Endothelial cell of umbilical vein (primary cell): ENCODE measurements at regions not wholly inside any gene's neighbourhood (a gene's known extent, or its start where the extent isn't known, plus 50 kb on each side); places are given as distances from the start of the nearest gene placed in this dataset.

Source experiments
- BruUV-seq: library from RNA; stranded (reverse); fragments of 400-500 nt; replicated peaks from 2 replicates; lab custom pipeline; 2021; lab: Mats Ljungman, UMichigan
- CTCF ChIA-PET: fragments of 300-600, 350-600 bp; sonication (Branson Sonifier 250); formaldehyde crosslinking; loops from one replicate; lab custom pipeline; 2021; ENCODE audit warnings: antibody characterized with exemption, inconsistent platforms; lab: Charles Lee
- POLR2A ChIA-PET: fragments of 300-600, 350-600 bp; sonication (Branson Sonifier 250); formaldehyde crosslinking; loops from one replicate; lab custom pipeline; 2021; ENCODE audit warnings: antibody characterized with exemption, inconsistent platforms; lab: Charles Lee
- DNase-seq: peaks from one replicate; pipeline ENCODE4 v3.0.0-alpha.2; 2011; ENCODE audit warnings: low read depth, low spot score
- FAIRE-seq: peaks from 2 replicates; lab custom pipeline; 2011; peaks lifted over from hg19 to GRCh38; lab: Jason Lieb, UNC
- H2AFZ ChIP-seq: 2 replicates; pipeline ENCODE4 v1.6.0; 2012; ENCODE audit warnings: low read depth, low read length, control low read depth, inconsistent platforms
- H3K27ac ChIP-seq: 2 replicates; pipeline ENCODE4 v1.5.1; 2011; ENCODE audit warnings: low read depth, mild to moderate bottlenecking, control low read depth, low read length, moderate library complexity; ENCODE audit not compliant: insufficient read depth
- H3K27me3 ChIP-seq, 2 experiments: 2 replicates each; pipeline versions ENCODE4 v1.6.0 to v1.6.1; 2011; ENCODE audit warnings: low read length in 2 of 2, mixed read lengths in 1 of 2; ENCODE audit not compliant: control insufficient read depth in 2 of 2, insufficient read depth in 2 of 2
- H3K36me3 ChIP-seq, 2 experiments: 2 replicates in 1 of 2; 3 replicates in 1 of 2; pipeline ENCODE4 v1.5.1; 2011; ENCODE audit warnings: low read length in 2 of 2, mild to moderate bottlenecking in 1 of 2, moderate library complexity in 1 of 2; ENCODE audit not compliant: control insufficient read depth in 2 of 2, insufficient read depth in 2 of 2; ENCODE audit errors: extremely low read depth in 1 of 2
- H3K4me1 ChIP-seq: 3 replicates; pipeline ENCODE4 v1.5.1; 2011; ENCODE audit warnings: mild to moderate bottlenecking, low read length; ENCODE audit not compliant: control insufficient read depth, insufficient read depth; ENCODE audit errors: extremely low read depth
- H3K4me2 ChIP-seq: 2 replicates; pipeline ENCODE4 v1.6.1; 2011; ENCODE audit warnings: low read length, control low read depth, mixed read lengths; ENCODE audit not compliant: insufficient read depth
- H3K4me3 ChIP-seq, 3 experiments: fragments of 200-600 bp in 1 of 3; sonication (generic), shearing (Covaris generic) in 1 of 3; replicated peaks in 1 of 3; 2 replicates each; pipeline ENCODE4 v1.5.1; 2011 to 2016; ENCODE audit warnings: control low read depth in 3 of 3, low read length in 3 of 3, mild to moderate bottlenecking in 2 of 3, inconsistent platforms in 1 of 3, low read depth in 1 of 3, moderate library complexity in 1 of 3; ENCODE audit not compliant: insufficient read depth in 1 of 3
- H3K79me2 ChIP-seq: 2 replicates; pipeline ENCODE4 v1.6.0; 2012; ENCODE audit warnings: low read length, inconsistent platforms; ENCODE audit not compliant: control insufficient read depth, insufficient read depth
- H3K9ac ChIP-seq: replicated peaks from 2 replicates; pipeline ENCODE3; 2011; ENCODE audit warnings: low read length, control low read depth; ENCODE audit not compliant: insufficient read depth; ENCODE audit errors: extremely low read depth
- H3K9me1 ChIP-seq: replicated peaks from 3 replicates; pipeline ENCODE4 v1.6.0; 2011; ENCODE audit warnings: mild to moderate bottlenecking, low read length; ENCODE audit not compliant: control insufficient read depth, insufficient read depth; ENCODE audit errors: extremely low read depth
- H3K9me3 ChIP-seq: replicated peaks from 2 replicates; pipeline ENCODE4 v1.5.1; 2012; ENCODE audit warnings: low read length, inconsistent platforms; ENCODE audit not compliant: control insufficient read depth, insufficient read depth
- H4K20me1 ChIP-seq: replicated peaks from 2 replicates; pipeline ENCODE3; 2011; ENCODE audit warnings: mild to moderate bottlenecking, low read length; ENCODE audit not compliant: control insufficient read depth, insufficient read depth; ENCODE audit errors: extremely low read depth
- CTCF ChIP-seq, 2 donors: IDR thresholded peaks; 1 replicate in 1 of 2; 2 replicates in 1 of 2; pipeline ENCODE4 v1.5.1; 2011; ENCODE audit warnings: low read length in 2 of 2, mild to moderate bottlenecking in 2 of 2, moderate library complexity in 2 of 2, control low read depth in 1 of 2, inconsistent platforms in 1 of 2, low read depth in 1 of 2; ENCODE audit not compliant: insufficient read depth in 1 of 2; ENCODE audit errors: extremely low read depth in 1 of 2
- EZH2 ChIP-seq: IDR thresholded peaks from 2 replicates; pipeline ENCODE4 v1.6.1; 2012; ENCODE audit warnings: borderline replicate concordance, low read depth, mild to moderate bottlenecking, moderate library complexity, low read length, inconsistent platforms; ENCODE audit not compliant: severe bottlenecking
- FOS ChIP-seq: IDR thresholded peaks from 2 replicates; pipeline ENCODE4 v1.6.1; 2011; ENCODE audit warnings: mild to moderate bottlenecking, low read length, moderate library complexity, borderline replicate concordance; ENCODE audit not compliant: insufficient read depth
- GATA2 ChIP-seq: IDR thresholded peaks from 2 replicates; pipeline ENCODE4 v1.7.0; 2011; ENCODE audit warnings: low read depth, mild to moderate bottlenecking, moderate library complexity, mixed read lengths, low read length; ENCODE audit not compliant: insufficient read length, insufficient read depth
- JUN ChIP-seq: IDR thresholded peaks from 2 replicates; pipeline ENCODE4 v1.6.1; 2011; ENCODE audit warnings: borderline replicate concordance, low read depth; ENCODE audit not compliant: insufficient read length, insufficient read depth
- MAX ChIP-seq: IDR thresholded peaks from 2 replicates; pipeline ENCODE4 v1.6.1; 2011; ENCODE audit not compliant: insufficient read depth, insufficient read length
- MYC ChIP-seq: IDR thresholded peaks from one replicate; pipeline ENCODE4 v1.6.1; 2011; ENCODE audit warnings: mild to moderate bottlenecking, low read depth, low read length
- POLR2A ChIP-seq: IDR thresholded peaks from 2 replicates; pipeline ENCODE4 v1.6.1; 2012; ENCODE audit warnings: low read depth, mild to moderate bottlenecking, control low read depth, low read length
- POLR2AphosphoS5 ChIP-seq: IDR thresholded peaks from 2 replicates; pipeline ENCODE4 v1.6.1; 2012; ENCODE audit warnings: low read depth, mild to moderate bottlenecking, control low read depth, low read length, moderate library complexity; ENCODE audit not compliant: insufficient read depth
- dilution Hi-C: fragments of 300-500 bp; cut with MboI; formaldehyde crosslinking; loops from one replicate; pipeline ENCODE4 v1.15.0; 2019; ENCODE audit warnings: low sequenced_read_pairs; ENCODE audit not compliant: extremely low pct_ligation_motif_present
- intact Hi-C: fragments of 100-400 bp; cut with micrococcal nuclease; formaldehyde crosslinking; loops from one replicate; pipeline ENCODE4 v1.10.0; 2022

GRCh38 chr10:107813451-107814162 lies 649.1 kb upstream of the SORCS1 start:
- no TSS peak for BruUV-seq
- H3K27ac ChIP-seq = no peak overlapping the region
- no peak overlapping the region for H3K4me2 ChIP-seq
- ChIA-PET CTCF (no interaction called here), POLR2A (no interaction called here)
- FAIRE-seq (no peak), DNase-seq (no peak)
- H3K4me3 ChIP-seq = no peak overlapping the region
- H3K9me3 ChIP-seq = peaks cover 10% of the 10 kb centered on the region
- dilution Hi-C loops (no loop called here), intact Hi-C loops (loop anchor here (5.0 kb wide), 1 partner anchor 1106 kb away; no protein-coding TSS in a partner anchor)
- no peak for TF ChIP-seq MYC
- TF ChIP-seq GATA2 = no peak
- no peak for TF ChIP-seq POLR2AphosphoS5
- TF ChIP-seq MAX = no peak
- TF ChIP-seq FOS = no peak
- no peak for TF ChIP-seq JUN
- TF ChIP-seq POLR2A = no peak
- no peak for TF ChIP-seq CTCF (IDR thresholded peaks at IDR 0.05; ENCODE audit: extremely low read depth in 1 of 2, insufficient read depth in 1 of 2, low read depth in 1 of 2, low read length in 2 of 2)
- no peak for TF ChIP-seq EZH2
- H2AFZ ChIP-seq = no peak overlapping the region
- no peaks in the 10 kb centered on the region for H4K20me1 ChIP-seq
- H3K9me1 ChIP-seq = no peaks in the 10 kb centered on the region
- H3K36me3 ChIP-seq = no peaks in the 10 kb centered on the region
- no peaks in the 10 kb centered on the region for H3K4me1 ChIP-seq
- H3K9ac ChIP-seq = no peak overlapping the region
- no peaks in the 10 kb centered on the region for H3K79me2 ChIP-seq
- no peaks in the 10 kb centered on the region for H3K27me3 ChIP-seq
